ENCODE measurements at regions not wholly inside any gene's neighbourhood (a gene's known extent, or its start where the extent isn't known, plus 50 kb on each side); places are given as distances from the start of the nearest gene placed in this dataset.

- no peak overlapping the region for H3K4me3 ChIP-seq (replicated peaks; ENCODE audit: low read depth, low read length)
- DNase-seq (ENCODE audit: extremely low read depth, low read depth): no peak
- TF ChIP-seq CTCF (IDR thresholded peaks at IDR 0.05; ENCODE audit: low read depth, low read length, missing control alignments): peak; percentile 2
Observed at GRCh38 chr13:74883834-74884233, 598.1 kb downstream of the TBC1D4 start.

- DNase-seq (ENCODE audit: extremely low read depth, low read depth): peak; percentile 64
- no peak overlapping the region for H3K4me3 ChIP-seq (replicated peaks; ENCODE audit: low read depth, low read length)
- no peak for TF ChIP-seq CTCF (IDR thresholded peaks at IDR 0.05; ENCODE audit: low read depth, low read length, missing control alignments)
Observed at GRCh38 chr13:74871369-74872070, 610.4 kb downstream of the TBC1D4 start.

GRCh38 chr13:74870865-74871264 is 611.1 kb downstream of the TBC1D4 start:
- H3K4me3 ChIP-seq (replicated peaks; ENCODE audit: low read depth, low read length): no peak overlapping the region
- DNase-seq (ENCODE audit: extremely low read depth, low read depth): no peak
- no peak for TF ChIP-seq CTCF (IDR thresholded peaks at IDR 0.05; ENCODE audit: low read depth, low read length, missing control alignments)

GRCh38 chr13:74869846-74870245 is 612.1 kb downstream of the TBC1D4 start:
- no peak overlapping the region for H3K4me3 ChIP-seq (replicated peaks; ENCODE audit: low read depth, low read length)
- no peak for DNase-seq (ENCODE audit: extremely low read depth, low read depth)
- no peak for TF ChIP-seq CTCF (IDR thresholded peaks at IDR 0.05; ENCODE audit: low read depth, low read length, missing control alignments)

- no peak for DNase-seq (ENCODE audit: extremely low read depth, low read depth)
- no peak for TF ChIP-seq CTCF (IDR thresholded peaks at IDR 0.05; ENCODE audit: low read depth, low read length, missing control alignments)
Observed at GRCh38 chr13:74868049-74868448, 613.9 kb downstream of the TBC1D4 start.

GRCh38 chr13:74867460-74867859 is 614.5 kb downstream of the TBC1D4 start:
- no peak for DNase-seq (ENCODE audit: extremely low read depth, low read depth)
- no peak for TF ChIP-seq CTCF (IDR thresholded peaks at IDR 0.05; ENCODE audit: low read depth, low read length, missing control alignments)
- no peak overlapping the region for H3K4me3 ChIP-seq (replicated peaks; ENCODE audit: low read depth, low read length)

More at GRCh38 chr13:74868049-74868448, 613.9 kb downstream of the TBC1D4 start:
- no peak overlapping the region for H3K4me3 ChIP-seq (replicated peaks; ENCODE audit: low read depth, low read length)

GRCh38 chr13:74866101-74866500 is 615.9 kb downstream of the TBC1D4 start:
- DNase-seq (ENCODE audit: extremely low read depth, low read depth): no peak
- no peak overlapping the region for H3K4me3 ChIP-seq (replicated peaks; ENCODE audit: low read depth, low read length)
- TF ChIP-seq CTCF (IDR thresholded peaks at IDR 0.05; ENCODE audit: low read depth, low read length, missing control alignments): no peak
